Right lobe of liver (tissue), 6 donors: ENCODE measurements at regions not wholly inside any gene's neighbourhood (a gene's known extent, or its start where the extent isn't known, plus 50 kb on each side); places are given as distances from the start of the nearest gene placed in this dataset.

ENCODE experiments used
- ATAC-seq, 4 donors: fragments of 200-7000 bp; cut with Tn5 transposase; one replicate each; pipeline ENCODE4 v1.9.1; 2020; ENCODE audit warnings: mild to moderate bottlenecking in 4 of 4, moderate library complexity in 4 of 4
- DNase-seq, 3 donors: peaks; one replicate each; pipeline ENCODE4 v3.0.0-alpha.2; 2020
- H3K27ac ChIP-seq, 3 donors: fragments of 200-600 bp; one replicate each; pipeline ENCODE4 v1.8.0; 2022
- H3K27me3 ChIP-seq, 2 donors: fragments of 200-600 bp; one replicate each; pipeline ENCODE4 v1.8.0; 2022
- H3K36me3 ChIP-seq, 4 donors: fragments of 200-600 bp; sonication (generic) in 1 of 4; one replicate each; pipeline versions ENCODE4 v1.5.1 to v1.8.0; 2017 to 2022; ENCODE audit warnings: control low read depth in 1 of 4
- H3K4me1 ChIP-seq, 4 donors: fragments of 200-600 bp; sonication (generic) in 1 of 4; one replicate each; pipeline versions ENCODE4 v1.5.1 to v1.8.0; 2017 to 2022; ENCODE audit warnings: control low read depth in 1 of 4
- H3K4me3 ChIP-seq, 3 donors: fragments of 200-600 bp; one replicate each; pipeline ENCODE4 v1.8.0; 2022
- H3K9me3 ChIP-seq, 4 donors: fragments of 200-600 bp; sonication (generic) in 1 of 4; one replicate each; pipeline versions ENCODE4 v1.5.1 to v1.8.0; 2017 to 2022; ENCODE audit warnings: control low read depth in 1 of 4
- CTCF ChIP-seq, 4 donors: fragments of 200-600 bp in 3 of 4; fragments of 450-650 bp in 1 of 4; IDR thresholded peaks; one replicate each; pipeline versions ENCODE4 v1.5.1 to v1.8.0; 2016 to 2022; ENCODE audit warnings: antibody characterized with exemption in 4 of 4, mild to moderate bottlenecking in 2 of 4
- POLR2A ChIP-seq: fragments of 450-650 bp; IDR thresholded peaks from one replicate; pipeline ENCODE4 v1.6.1; 2017; ENCODE audit warnings: antibody characterized with exemption, mild to moderate bottlenecking
- WGBS: methylation state at CpG from one replicate; pipeline ENCODE4 v1.1.6; 2018; ENCODE audit warnings: low coverage, low lambda C conversion rate; ENCODE audit not compliant: insufficient coverage; ENCODE audit errors: missing lambda C conversion rate; 5-methylcytosine and 5-hydroxymethylcytosine counted together
- intact Hi-C, 2 donors: fragments of 100-400 bp; cut with DNase I; formaldehyde crosslinking; loops; one replicate each; pipeline versions ENCODE4 v1.11.2 to v1.14.1; 2022
- donor health status: DM: no; HTN: yes; CAD: no.
- donor health status: DM: no; HTN: no; CAD: no.
- donor health status: DM: no; HTN: no; CAD: no.
- donor health status: DM: no; HTN: yes; CAD: no.
- donor health status: DM: no; HTN: yes; CAD: no.

- peaks cover 0 to 13% (median 0%) of the 10 kb centered on the region in 4 donors for H3K4me1 ChIP-seq
- 59% methylated on average over 6 of the region's 8 CpGs for WGBS
- H3K27me3 ChIP-seq: no peaks in the 10 kb centered on the region
- intact Hi-C loops: loop anchor here (5.0 to 10.0 kb wide), 2 partner anchors 143 to 225 kb away; no protein-coding TSS in a partner anchor
- ATAC-seq: no peak
- no peak overlapping the region for H3K27ac ChIP-seq
- TF ChIP-seq POLR2A: no peak
- no peak for TF ChIP-seq CTCF (IDR thresholded peaks at IDR 0.05)
- no peak for DNase-seq
- no peaks in the 10 kb centered on the region for H3K36me3 ChIP-seq
- no peaks in the 10 kb centered on the region for H3K9me3 ChIP-seq
- no peak overlapping the region for H3K4me3 ChIP-seq
These were observed 50.1 kb upstream of the KCNA1 start for GRCh38 chr12:4859478-4860210.
